ENCODE measurements at regions not wholly inside any gene's neighbourhood (a gene's known extent, or its start where the extent isn't known, plus 50 kb on each side); places are given as distances from the start of the nearest gene placed in this dataset.

DNA sequence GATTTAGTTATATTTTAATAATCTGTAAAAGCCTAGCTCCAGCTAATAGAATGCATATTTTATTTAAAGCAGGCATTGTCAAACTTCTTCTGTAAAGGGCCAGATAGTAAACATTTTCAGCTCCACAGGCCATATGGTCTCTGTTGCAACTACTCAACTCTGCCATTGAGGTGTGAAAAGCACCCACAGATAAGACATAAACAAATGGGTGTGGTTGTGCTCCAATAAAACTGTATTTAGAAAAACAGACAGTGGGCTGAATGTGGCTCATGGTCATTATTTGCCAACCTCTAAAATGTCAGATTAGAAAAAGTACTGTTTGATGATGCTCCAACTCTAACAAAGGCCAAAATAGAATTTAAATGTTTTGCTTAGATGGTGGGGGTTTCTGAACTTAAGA is 519.9 kb downstream of the RNF144A start:
- TF ChIP-seq, protein P1, sequence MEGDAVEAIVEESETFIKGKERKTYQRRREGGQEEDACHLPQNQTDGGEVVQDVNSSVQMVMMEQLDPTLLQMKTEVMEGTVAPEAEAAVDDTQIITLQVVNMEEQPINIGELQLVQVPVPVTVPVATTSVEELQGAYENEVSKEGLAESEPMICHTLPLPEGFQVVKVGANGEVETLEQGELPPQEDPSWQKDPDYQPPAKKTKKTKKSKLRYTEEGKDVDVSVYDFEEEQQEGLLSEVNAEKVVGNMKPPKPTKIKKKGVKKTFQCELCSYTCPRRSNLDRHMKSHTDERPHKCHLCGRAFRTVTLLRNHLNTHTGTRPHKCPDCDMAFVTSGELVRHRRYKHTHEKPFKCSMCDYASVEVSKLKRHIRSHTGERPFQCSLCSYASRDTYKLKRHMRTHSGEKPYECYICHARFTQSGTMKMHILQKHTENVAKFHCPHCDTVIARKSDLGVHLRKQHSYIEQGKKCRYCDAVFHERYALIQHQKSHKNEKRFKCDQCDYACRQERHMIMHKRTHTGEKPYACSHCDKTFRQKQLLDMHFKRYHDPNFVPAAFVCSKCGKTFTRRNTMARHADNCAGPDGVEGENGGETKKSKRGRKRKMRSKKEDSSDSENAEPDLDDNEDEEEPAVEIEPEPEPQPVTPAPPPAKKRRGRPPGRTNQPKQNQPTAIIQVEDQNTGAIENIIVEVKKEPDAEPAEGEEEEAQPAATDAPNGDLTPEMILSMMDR (IDR thresholded peaks at IDR 0.05) = no peak
- TF ChIP-seq POLR2A (IDR thresholded peaks at IDR 0.05) = no peak
